Astrocyte (in vitro differentiated cells and primary cell): ENCODE measurements at regions not wholly inside any gene's neighbourhood (a gene's known extent, or its start where the extent isn't known, plus 50 kb on each side); places are given as distances from the start of the nearest gene placed in this dataset.

Experiments
- EZH2 ChIP-seq: IDR thresholded peaks from 2 replicates; pipeline ENCODE4 v1.6.1; 2012; ENCODE audit warnings: mild to moderate bottlenecking, low read length, inconsistent platforms; ENCODE audit not compliant: insufficient read depth
- TF ChIP-seq, protein P1 (sequence below): IDR thresholded peaks from 2 replicates; pipeline ENCODE4 v1.5.1; 2011; ENCODE audit warnings: low read depth, mild to moderate bottlenecking, inconsistent platforms, low read length, moderate library complexity; ENCODE audit not compliant: insufficient read depth

DNA sequence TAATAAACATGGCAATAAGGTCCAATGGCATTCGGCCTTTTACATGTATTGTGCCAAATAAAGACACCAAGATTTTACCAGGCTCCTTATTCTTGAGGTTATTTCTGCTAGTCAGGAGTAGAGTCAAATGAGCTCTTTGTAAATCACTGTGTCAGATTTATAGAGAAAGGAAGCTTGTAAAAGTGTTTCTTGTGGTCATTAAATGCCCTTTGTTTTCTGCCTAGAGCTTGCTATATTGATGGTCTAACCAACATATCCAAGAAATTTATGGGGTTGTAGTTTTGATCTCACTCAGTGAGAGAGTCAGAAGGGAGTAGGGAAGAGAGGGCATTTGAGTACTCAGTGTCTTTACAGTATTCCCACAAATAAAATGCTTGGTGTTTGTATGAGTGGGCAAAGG, 86.2 kb upstream of the FRMPD4 start:
- TF ChIP-seq, protein P1, sequence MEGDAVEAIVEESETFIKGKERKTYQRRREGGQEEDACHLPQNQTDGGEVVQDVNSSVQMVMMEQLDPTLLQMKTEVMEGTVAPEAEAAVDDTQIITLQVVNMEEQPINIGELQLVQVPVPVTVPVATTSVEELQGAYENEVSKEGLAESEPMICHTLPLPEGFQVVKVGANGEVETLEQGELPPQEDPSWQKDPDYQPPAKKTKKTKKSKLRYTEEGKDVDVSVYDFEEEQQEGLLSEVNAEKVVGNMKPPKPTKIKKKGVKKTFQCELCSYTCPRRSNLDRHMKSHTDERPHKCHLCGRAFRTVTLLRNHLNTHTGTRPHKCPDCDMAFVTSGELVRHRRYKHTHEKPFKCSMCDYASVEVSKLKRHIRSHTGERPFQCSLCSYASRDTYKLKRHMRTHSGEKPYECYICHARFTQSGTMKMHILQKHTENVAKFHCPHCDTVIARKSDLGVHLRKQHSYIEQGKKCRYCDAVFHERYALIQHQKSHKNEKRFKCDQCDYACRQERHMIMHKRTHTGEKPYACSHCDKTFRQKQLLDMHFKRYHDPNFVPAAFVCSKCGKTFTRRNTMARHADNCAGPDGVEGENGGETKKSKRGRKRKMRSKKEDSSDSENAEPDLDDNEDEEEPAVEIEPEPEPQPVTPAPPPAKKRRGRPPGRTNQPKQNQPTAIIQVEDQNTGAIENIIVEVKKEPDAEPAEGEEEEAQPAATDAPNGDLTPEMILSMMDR, result no peak
- TF ChIP-seq EZH2, result no peak
